Prostate gland (tissue), 2 donors: ENCODE measurements at regions not wholly inside any gene's neighbourhood (a gene's known extent, or its start where the extent isn't known, plus 50 kb on each side); places are given as distances from the start of the nearest gene placed in this dataset.

Experiments
- CTCF ChIP-seq, 4 experiments: fragments of 200-600 bp in 2 of 4; fragments of 450-650 bp in 2 of 4; sonication (generic) in 2 of 4; IDR thresholded peaks; 1 replicate in 3 of 4; 2 replicates in 1 of 4; pipeline ENCODE4 v1.5.1; 2016 to 2019; ENCODE audit warnings: antibody characterized with exemption in 4 of 4, mild to moderate bottlenecking in 2 of 4, moderate library complexity in 2 of 4
- POLR2A ChIP-seq: fragments of 450-650 bp; IDR thresholded peaks from one replicate; pipeline ENCODE4 v1.6.1; 2016; ENCODE audit warnings: antibody characterized with exemption, mild to moderate bottlenecking

GRCh38 chr9:73412874-73413273 is 261.2 kb downstream of the ANXA1 start:
- TF ChIP-seq CTCF (IDR thresholded peaks at IDR 0.05): no peak
- TF ChIP-seq POLR2A: no peak
